Gastroesophageal sphincter (tissue), 4 donors: ENCODE measurements at regions not wholly inside any gene's neighbourhood (a gene's known extent, or its start where the extent isn't known, plus 50 kb on each side); places are given as distances from the start of the nearest gene placed in this dataset.

ENCODE experiments used
- ATAC-seq: fragments of 150-250 bp; one replicate; pipeline ENCODE4 v1.9.1; 2016; ENCODE audit warnings: mild to moderate bottlenecking, moderate library complexity
- H3K27ac ChIP-seq, 4 donors: fragments of 200-600 bp; sonication (generic) in 3 of 4; 1 replicate in 3 of 4; 2 replicates in 1 of 4; pipeline ENCODE4 v1.5.1; 2016 to 2019
- H3K27me3 ChIP-seq: fragments of 200-600 bp; sonication (generic); one replicate; pipeline ENCODE4 v1.5.1; 2019
- H3K36me3 ChIP-seq, 2 donors: fragments of 200-600 bp; sonication (generic); one replicate each; pipeline ENCODE4 v1.5.1; 2019; ENCODE audit warnings: control low read depth in 1 of 2
- H3K4me1 ChIP-seq, 3 donors: fragments of 200-600 bp; sonication (generic); 1 replicate in 2 of 3; 2 replicates in 1 of 3; pipeline ENCODE4 v1.5.1; 2016 to 2019; ENCODE audit warnings: control low read depth in 2 of 3
- H3K4me3 ChIP-seq, 2 donors: fragments of 200-600 bp; sonication (generic); one replicate each; pipeline ENCODE4 v1.5.1; 2019; ENCODE audit warnings: mild to moderate bottlenecking in 1 of 2, moderate library complexity in 1 of 2
- H3K9me3 ChIP-seq, 3 donors: fragments of 200-600 bp; sonication (generic); one replicate each; pipeline ENCODE4 v1.5.1; 2017 to 2019; ENCODE audit warnings: control low read depth in 2 of 3
- EP300 ChIP-seq: sonication (generic); formaldehyde crosslinking; IDR thresholded peaks from one replicate; pipeline ENCODE4 v1.6.1; 2017; ENCODE audit warnings: antibody characterized with exemption, mild to moderate bottlenecking
- POLR2A ChIP-seq, 2 donors: fragments of 450-650 bp; IDR thresholded peaks; one replicate each; pipeline ENCODE4 v1.6.1; 2017; ENCODE audit warnings: antibody characterized with exemption in 2 of 2, mild to moderate bottlenecking in 2 of 2, moderate library complexity in 1 of 2
- POLR2AphosphoS5 ChIP-seq: sonication (generic); formaldehyde crosslinking; IDR thresholded peaks from one replicate; pipeline ENCODE4 v1.6.1; 2017; ENCODE audit warnings: antibody characterized with exemption
- WGBS, 2 donors: methylation state at CpG; one replicate each; pipeline ENCODE4 v1.1.5; 2018; ENCODE audit warnings: low coverage in 1 of 2; 5-methylcytosine and 5-hydroxymethylcytosine counted together
- TF ChIP-seq, protein P1 (sequence below), 4 experiments: fragments of 200-600 bp in 2 of 4; fragments of 450-650 bp in 2 of 4; sonication (generic) in 1 of 4; IDR thresholded peaks; one replicate each; pipeline ENCODE4 v1.5.1; 2017 to 2019; ENCODE audit warnings: antibody characterized with exemption in 4 of 4, mild to moderate bottlenecking in 2 of 4, moderate library complexity in 2 of 4

DNA sequence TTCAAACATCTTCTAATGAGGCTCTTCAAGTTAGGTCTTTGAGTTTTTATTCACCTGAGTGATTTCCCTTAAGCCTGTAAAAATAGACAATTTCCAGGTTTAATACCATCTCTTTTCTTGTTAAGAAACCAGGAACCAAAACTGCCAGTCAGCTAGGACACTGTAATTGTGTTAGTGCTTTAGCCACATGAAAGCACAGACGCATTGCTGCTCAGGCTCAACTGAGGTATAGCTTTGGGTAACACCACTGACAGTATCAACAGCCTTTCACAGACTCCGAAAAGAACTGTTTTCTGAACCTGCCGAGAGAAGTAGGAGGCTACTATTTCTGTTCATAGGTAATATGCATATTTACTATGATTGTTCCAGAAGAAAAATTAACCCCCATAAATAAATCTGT is 768.7 kb downstream of the ETS1 start:
- 67 to 70% methylated on average over 1 to 3 of the region's 3 CpGs for WGBS, 2 donors
- TF ChIP-seq POLR2A (IDR thresholded peaks at IDR 0.05), result no peak
- TF ChIP-seq POLR2AphosphoS5, result no peak
- TF ChIP-seq EP300, result no peak
- TF ChIP-seq, protein P1, sequence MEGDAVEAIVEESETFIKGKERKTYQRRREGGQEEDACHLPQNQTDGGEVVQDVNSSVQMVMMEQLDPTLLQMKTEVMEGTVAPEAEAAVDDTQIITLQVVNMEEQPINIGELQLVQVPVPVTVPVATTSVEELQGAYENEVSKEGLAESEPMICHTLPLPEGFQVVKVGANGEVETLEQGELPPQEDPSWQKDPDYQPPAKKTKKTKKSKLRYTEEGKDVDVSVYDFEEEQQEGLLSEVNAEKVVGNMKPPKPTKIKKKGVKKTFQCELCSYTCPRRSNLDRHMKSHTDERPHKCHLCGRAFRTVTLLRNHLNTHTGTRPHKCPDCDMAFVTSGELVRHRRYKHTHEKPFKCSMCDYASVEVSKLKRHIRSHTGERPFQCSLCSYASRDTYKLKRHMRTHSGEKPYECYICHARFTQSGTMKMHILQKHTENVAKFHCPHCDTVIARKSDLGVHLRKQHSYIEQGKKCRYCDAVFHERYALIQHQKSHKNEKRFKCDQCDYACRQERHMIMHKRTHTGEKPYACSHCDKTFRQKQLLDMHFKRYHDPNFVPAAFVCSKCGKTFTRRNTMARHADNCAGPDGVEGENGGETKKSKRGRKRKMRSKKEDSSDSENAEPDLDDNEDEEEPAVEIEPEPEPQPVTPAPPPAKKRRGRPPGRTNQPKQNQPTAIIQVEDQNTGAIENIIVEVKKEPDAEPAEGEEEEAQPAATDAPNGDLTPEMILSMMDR (IDR thresholded peaks at IDR 0.05), result no peak
- Histone ChIP-seq H3K4me1 (no peaks in the 10 kb centered on the region), H3K4me3 (no peak overlapping the region), H3K9me3 (no peaks in the 10 kb centered on the region), H3K27ac (no peak overlapping the region), H3K36me3 (no peaks in the 10 kb centered on the region), H3K27me3 (no peaks in the 10 kb centered on the region)
- no peak for ATAC-seq

- H3K36me3 ChIP-seq, result no peaks in the 10 kb centered on the region
- TF ChIP-seq, protein P1 (IDR thresholded peaks at IDR 0.05), result no peak
- no peak for TF ChIP-seq POLR2AphosphoS5
- 53 to 64% methylated on average over 2 of the region's 2 CpGs for WGBS, 2 donors
- H3K4me1 ChIP-seq, result no peaks in the 10 kb centered on the region
- no peak overlapping the region for H3K4me3 ChIP-seq
- ATAC-seq, result no peak
- no peak overlapping the region for H3K27ac ChIP-seq
- H3K27me3 ChIP-seq, result no peaks in the 10 kb centered on the region
- H3K9me3 ChIP-seq, result no peaks in the 10 kb centered on the region
These were observed 770.4 kb downstream of the ETS1 start for GRCh38 chr11:127816962-127817361.

DNA sequence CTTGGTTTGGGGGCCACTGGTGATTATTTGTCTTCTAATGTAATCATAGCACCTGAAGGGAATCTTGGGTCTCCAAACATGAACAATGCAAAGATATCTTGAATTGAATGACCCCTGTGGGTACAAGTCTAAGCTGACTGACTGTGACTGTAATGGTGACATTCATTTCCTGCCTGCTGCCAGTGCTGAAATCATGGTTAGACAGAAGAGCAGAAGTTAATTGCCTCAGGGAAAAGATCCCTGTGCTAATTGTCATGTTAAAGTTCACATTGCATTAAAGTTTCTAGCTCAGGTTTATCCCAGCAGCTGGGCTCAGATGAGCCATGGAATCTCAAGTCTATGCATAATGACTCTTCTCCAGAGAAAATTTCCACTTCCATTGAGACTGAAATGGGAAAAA is 772.0 kb downstream of the ETS1 start:
- H3K27me3 ChIP-seq, result no peaks in the 10 kb centered on the region
- TF ChIP-seq, protein P1 (IDR thresholded peaks at IDR 0.05), result no peak
- TF ChIP-seq POLR2A (IDR thresholded peaks at IDR 0.05) (no peak), POLR2AphosphoS5 (no peak), EP300 (no peak)
- H3K36me3 ChIP-seq, result no peaks in the 10 kb centered on the region
- no peak for ATAC-seq
- no peak overlapping the region for H3K27ac ChIP-seq
- H3K9me3 ChIP-seq, result no peaks in the 10 kb centered on the region
- H3K4me1 ChIP-seq, result no peaks in the 10 kb centered on the region
- no peak overlapping the region for H3K4me3 ChIP-seq

GRCh38 chr11:127806501-127806900 is 780.9 kb downstream of the ETS1 start:
- Histone ChIP-seq H3K36me3 (no peaks in the 10 kb centered on the region), H3K27me3 (no peaks in the 10 kb centered on the region), H3K27ac (no peak overlapping the region), H3K9me3 (no peaks in the 10 kb centered on the region), H3K4me1 (no peaks in the 10 kb centered on the region), H3K4me3 (no peak overlapping the region)
- TF ChIP-seq, protein P1 (IDR thresholded peaks at IDR 0.05), result no peak
- ATAC-seq, result no peak
- 43 to 64% methylated on average over 1 of the region's 1 CpG for WGBS, 2 donors

GRCh38 chr11:127805771-127806170 is 781.6 kb downstream of the ETS1 start:
- H3K9me3 ChIP-seq, result no peaks in the 10 kb centered on the region
- no peak for TF ChIP-seq POLR2AphosphoS5
- H3K36me3 ChIP-seq, result no peaks in the 10 kb centered on the region
- no peak overlapping the region for H3K4me3 ChIP-seq
- 40 to 43% methylated on average over 1 of the region's 1 CpG for WGBS, 2 donors
- no peak for ATAC-seq
- no peaks in the 10 kb centered on the region for H3K27me3 ChIP-seq
- no peak overlapping the region for H3K27ac ChIP-seq
- H3K4me1 ChIP-seq, result no peaks in the 10 kb centered on the region
